ENCODE measurements at regions not wholly inside any gene's neighbourhood (a gene's known extent, or its start where the extent isn't known, plus 50 kb on each side); places are given as distances from the start of the nearest gene placed in this dataset.

DNA sequence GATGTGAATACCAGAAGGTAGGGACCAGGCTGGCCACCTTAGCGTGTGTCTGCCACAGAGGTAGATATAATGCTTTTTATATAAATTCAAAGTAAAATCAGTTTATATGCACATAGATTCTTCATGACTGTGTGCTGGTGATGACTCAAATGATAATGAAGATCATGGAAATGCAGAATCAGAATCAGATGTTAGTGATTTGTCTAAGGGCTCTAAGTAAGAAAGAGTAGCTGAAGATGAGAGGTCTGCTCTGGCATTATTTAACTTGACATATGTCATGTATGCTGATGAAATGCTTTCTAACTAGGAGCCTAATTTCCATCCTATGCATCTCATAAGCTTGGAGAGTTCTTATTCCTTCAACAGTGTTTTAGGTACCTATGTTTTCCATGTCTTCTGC, 50.3 kb upstream of the DPH6 start:
- no peak for DNase-seq

DNA sequence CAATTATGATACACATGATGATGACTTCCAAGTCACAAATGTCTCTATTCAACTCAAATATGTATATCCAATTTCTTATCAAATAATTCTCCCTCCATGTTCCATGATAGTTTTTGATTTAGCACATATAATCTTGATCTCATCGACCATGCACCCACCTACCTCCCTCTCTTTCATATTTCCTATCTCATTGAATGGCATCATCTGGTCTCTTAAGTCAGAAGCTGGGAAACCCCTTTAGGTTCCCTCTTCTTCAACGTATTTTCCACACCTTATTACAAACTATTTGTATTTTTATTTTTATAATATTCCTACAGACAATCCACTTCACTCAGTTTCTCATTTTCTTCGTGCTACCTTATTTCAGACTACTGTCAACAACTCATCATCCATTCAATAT, 56.9 kb upstream of the DPH6 start:
- no peak for DNase-seq

GRCh38 chr15:35603301-35603700, 57.3 kb upstream of the DPH6 start:
- DNase-seq: no peak

GRCh38 chr15:35603856-35604255, 57.9 kb upstream of the DPH6 start:
- no peak for DNase-seq

DNA sequence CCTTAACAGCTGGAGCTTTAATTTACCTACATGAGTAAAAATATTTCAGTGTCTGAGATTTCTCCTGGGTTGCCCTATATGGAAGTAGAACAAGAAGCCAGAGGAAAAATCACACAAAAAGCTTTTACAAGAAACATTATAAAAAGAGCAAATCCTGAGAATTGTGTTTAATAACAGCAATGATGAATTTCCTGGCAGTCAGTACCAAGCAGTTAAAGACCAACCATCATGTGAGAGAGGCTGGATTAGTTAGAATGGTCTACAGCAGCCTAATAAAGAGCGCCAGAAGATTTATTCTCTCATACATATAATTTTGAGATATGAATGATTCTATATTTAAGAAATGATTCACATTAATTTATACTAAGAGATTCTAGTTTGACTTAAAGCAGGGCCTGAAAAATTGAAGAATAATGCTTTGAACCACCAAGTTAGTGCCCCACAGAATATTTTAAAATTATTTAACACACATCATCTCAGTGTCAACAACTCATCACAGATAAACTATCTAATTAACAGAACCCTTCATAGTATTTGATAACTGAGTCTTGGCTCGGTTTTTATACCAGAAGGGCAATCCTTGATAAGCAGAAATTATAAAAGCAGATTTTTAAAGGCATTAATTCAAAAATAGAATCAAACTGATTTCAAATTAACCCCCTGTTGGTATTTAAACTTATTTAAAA, 59.9 kb upstream of the DPH6 start:
- no peak for DNase-seq

DNA sequence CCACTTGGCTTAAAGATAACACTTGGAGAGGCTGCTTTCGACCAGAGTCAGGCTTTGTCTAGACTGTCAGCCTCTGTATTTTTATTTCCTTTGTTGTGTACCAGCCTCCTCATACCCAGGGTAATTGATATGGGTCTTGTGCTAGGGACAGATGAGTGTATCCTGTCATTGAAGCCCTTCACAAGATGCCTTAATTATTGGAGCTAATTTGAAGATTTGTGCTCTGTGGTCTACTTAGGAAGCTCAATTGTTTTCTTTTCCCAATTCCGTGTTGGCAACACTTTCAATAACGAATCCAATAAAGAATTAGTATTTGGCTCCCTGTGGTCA, 60.5 kb upstream of the DPH6 start:
- no peak for DNase-seq

DNA sequence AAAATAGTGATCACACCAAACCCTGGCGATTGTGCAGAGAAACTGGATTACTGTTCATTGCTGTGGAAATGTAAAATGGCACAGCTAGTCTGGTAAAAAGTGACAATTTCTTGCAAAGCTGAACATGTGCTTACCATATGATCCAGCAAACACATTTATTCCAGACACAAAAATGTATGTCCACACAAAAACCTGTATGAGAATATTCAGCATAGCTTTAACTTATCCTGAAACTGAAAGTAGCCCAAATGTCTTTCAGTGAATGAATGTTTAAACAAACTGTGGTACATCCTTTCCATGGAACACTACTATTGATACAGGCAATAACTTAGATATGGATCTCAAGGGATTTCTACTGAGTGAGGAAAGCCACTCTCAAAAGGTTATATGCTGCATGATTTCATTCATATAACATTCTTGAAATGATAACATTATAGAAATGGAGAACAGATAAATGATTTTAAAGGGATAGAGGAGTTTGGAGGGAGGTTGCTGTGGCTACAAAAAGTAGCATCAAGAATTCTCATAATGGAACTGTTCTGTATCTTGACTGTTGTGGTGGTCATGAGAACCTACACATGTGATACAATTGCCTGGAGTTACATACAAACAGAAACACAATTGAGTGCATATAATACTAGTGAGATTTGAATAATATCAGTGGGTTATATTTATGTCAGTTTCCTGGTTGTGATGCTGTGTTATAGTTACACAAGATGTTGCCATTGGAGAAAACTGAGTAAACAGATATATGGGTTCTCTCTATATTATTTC, 70.7 kb upstream of the DPH6 start:
- DNase-seq: no peak

GRCh38 chr15:35618260-35619188, 72.6 kb upstream of the DPH6 start:
- DNase-seq: no peak

DNA sequence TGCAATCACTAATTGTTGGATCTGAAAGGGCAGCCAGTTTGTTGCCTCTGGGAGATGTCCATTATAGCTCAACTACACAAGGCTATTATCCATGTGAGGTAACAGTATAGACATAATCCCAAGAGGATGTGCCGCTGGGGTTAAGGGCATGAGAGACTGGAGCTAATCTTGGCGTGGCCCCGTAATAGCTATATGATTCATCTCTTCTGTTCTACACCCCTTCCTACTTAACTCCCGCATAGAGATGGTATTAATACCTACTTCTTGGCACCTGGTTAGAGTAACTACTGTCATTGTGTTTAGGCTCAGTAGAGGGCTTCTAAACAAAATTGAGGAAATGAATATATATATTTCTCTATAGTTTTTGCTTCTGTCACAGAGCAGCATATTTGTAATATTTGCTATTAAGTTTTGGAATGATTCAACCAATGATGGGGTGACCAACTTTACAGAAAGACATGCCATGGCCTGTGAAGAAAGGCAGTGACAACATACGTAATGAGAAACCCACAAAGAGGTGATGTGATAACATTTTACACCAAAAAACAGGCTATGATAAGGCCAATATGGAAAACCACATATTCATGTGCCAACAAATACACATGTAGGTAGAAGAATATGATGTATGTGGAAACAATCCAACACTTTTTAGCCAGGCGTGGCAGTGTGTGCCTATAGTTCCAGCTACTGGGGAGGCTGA, 76.8 kb upstream of the DPH6 start:
- DNase-seq: no peak

GRCh38 chr15:35624881-35625280, 78.9 kb upstream of the DPH6 start:
- DNase-seq: no peak

GRCh38 chr15:35626571-35627318, 80.8 kb upstream of the DPH6 start:
- no peak for DNase-seq

- DNase-seq: no peak
Measured at GRCh38 chr15:35627696-35628095, 81.7 kb upstream of the DPH6 start.

- no peak for DNase-seq
Measured at GRCh38 chr15:35629766-35630165, 83.8 kb upstream of the DPH6 start.

DNA sequence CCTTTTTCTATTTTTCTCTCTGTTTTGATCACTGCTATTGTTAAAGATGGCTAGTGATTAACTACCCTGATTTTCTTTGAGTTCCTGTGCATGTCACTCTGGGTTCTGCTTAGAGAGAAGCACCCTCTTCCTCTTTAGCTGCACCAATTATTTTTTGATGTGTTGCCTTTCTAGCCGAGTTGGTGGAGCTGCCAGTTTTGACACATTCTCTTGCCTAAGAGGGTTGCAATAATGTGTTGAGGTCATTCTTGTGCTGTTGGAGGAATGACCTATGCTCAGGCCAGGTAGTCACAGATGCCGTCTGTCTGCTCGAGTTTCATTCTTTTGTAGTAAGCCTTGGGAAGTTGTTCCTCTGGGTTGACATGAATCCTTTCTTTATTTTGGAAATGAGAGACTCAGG, 84.6 kb upstream of the DPH6 start:
- DNase-seq: no peak

GRCh38 chr15:35630985-35631384, 85.0 kb upstream of the DPH6 start:
- no peak for DNase-seq

DNA sequence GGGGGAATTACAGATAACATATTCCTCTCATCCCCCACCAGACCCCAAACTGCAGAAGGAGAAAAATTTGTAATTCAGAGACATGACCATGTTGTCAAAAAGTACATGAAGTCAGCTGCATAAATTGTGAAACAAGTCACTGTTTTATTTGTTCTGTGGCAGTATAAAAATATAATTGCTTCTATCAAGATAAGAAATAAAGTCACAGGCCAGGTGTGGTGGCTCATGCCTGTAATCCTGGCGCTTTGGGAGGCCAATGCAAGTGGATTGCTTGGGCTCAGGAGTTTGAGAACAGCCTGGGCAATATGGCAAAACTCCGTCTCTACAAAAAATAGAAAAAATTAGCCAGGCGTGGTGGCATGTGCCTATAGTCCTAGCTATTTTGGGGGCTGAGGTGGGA, 87.7 kb upstream of the DPH6 start:
- no peak for DNase-seq

GRCh38 chr15:35646790-35647189, 100.8 kb upstream of the DPH6 start:
- DNase-seq: no peak

DNA sequence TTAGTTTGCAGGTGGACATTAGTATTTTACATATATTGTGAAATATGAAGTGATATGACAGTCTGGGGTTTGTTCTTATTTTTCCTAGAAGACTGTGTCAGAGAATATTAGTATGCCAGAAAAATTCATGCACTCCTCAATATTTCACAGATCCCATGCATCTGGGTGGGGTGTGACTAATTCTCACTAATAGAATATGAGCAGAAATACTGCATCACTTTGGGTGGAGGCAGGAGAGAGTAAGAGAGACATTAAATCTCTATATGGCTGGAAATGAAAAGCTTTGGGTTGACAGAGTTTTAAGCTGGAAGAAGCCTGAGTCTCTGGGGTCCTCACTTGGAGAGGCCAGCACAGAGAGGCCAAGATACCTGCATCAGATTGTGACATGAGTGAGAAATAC, 101.3 kb upstream of the DPH6 start:
- no peak for DNase-seq

DNA sequence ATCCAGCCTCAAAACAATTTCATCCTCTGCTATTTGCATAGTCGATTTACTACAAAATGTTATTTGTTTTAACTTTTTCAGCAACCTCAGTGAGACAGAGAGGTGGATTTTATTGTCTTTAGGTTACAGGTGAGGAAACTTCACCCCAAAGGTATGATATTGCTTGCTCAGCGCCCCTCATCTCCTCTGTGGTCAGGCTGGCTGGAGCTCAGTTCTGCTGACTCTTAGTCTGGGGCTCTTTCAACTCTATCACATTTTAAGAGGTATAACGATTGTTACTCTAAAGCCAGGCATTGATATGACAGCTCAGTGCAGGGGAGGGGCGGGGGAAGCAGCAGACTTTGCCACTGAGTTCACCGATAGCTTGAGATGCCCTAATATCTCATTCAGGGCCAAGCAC, 103.0 kb upstream of the DPH6 start:
- DNase-seq: no peak

- DNase-seq: no peak
Measured at GRCh38 chr15:35649575-35649974, 103.6 kb upstream of the DPH6 start.

DNA sequence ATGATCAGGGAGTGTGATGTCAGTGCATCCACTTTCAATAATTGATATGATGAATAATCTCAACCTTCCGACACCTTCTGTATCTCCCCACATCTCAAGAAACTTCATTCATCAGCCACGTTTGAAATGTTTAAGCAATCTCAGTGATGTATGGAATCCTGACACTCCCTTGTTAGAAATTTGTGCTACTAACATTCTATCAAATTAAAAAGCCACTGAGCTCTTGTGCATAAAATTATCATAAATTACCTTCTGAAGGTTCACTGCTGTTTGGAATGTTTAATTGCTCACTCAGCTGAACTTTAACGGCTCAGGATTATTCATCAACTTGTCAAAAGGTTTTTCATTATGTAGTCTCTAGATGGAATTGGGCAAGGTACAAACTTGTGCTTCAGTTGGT, 108.4 kb upstream of the DPH6 start:
- DNase-seq: no peak

DNA sequence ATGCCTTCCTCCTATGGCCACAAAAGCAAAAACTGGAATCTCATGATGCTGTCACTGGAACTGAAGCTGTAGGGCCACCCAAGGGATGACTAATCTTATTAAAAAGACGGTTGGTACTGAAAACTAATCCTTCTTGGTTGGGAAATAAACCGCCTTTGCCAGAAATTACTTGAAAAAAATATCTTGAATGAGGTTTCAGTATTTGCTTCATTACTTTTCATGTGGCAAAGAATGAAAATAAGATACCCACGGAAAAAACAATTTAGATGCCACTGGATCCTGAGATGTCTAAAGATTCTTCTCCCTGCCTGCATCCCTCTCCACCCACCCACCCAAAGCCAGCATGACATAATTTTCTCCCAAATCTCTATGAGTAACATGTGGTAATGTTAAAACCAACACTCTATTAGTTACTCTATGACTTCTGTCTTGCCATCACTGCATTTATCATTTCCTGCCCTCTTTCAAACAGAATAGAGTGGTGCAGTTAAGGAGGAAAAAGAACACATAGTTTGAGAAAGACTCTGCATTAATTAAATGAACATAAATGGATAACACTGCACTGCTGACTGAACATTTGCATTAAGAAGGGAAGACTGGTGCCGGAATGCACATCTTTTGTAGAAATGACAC, 111.8 kb upstream of the DPH6 start:
- DNase-seq: no peak

All from NCI-H1092 (cell line).